Mucosa of gallbladder (tissue), 1 donor: ENCODE measurements at regions not wholly inside any gene's neighbourhood (a gene's known extent, or its start where the extent isn't known, plus 50 kb on each side); places are given as distances from the start of the nearest gene placed in this dataset.

ENCODE experiments used
- DNase-seq: peaks from one replicate; pipeline ENCODE4 v3.0.0-alpha.2; 2020; ENCODE audit warnings: low spot score
- donor health status: DM: no; HTN: no; CAD: no.

GRCh38 chr10:83577421-83577820 is 561.9 kb upstream of the GHITM start:
- DNase-seq: no peak

GRCh38 chr10:83580373-83581012 is 558.8 kb upstream of the GHITM start:
- DNase-seq: no peak

- no peak for DNase-seq
Observed at GRCh38 chr10:83582407-83583095, 556.8 kb upstream of the GHITM start.

- DNase-seq: no peak
Observed at GRCh38 chr10:83585686-83586085, 553.6 kb upstream of the GHITM start.

GRCh38 chr10:83592337-83592935 is 546.9 kb upstream of the GHITM start:
- no peak for DNase-seq

- DNase-seq: no peak
Observed at GRCh38 chr10:83603708-83604107, 535.6 kb upstream of the GHITM start.

- DNase-seq: no peak
Observed at GRCh38 chr10:83605783-83606630, 533.3 kb upstream of the GHITM start.

GRCh38 chr10:83607959-83608745 is 531.2 kb upstream of the GHITM start:
- DNase-seq: no peak

GRCh38 chr10:83612050-83612449 is 527.3 kb upstream of the GHITM start:
- no peak for DNase-seq

- no peak for DNase-seq
Observed at GRCh38 chr10:83612746-83613145, 526.6 kb upstream of the GHITM start.

- DNase-seq: no peak
Observed at GRCh38 chr10:83617172-83617571, 522.1 kb upstream of the GHITM start.

GRCh38 chr10:83617692-83618545 is 521.4 kb upstream of the GHITM start:
- DNase-seq: no peak

GRCh38 chr10:83625831-83626360 is 513.4 kb upstream of the GHITM start:
- DNase-seq: no peak

GRCh38 chr10:83632701-83633100 is 506.6 kb upstream of the GHITM start:
- no peak for DNase-seq

GRCh38 chr10:83633547-83633946 is 505.8 kb upstream of the GHITM start:
- no peak for DNase-seq

- no peak for DNase-seq
Observed at GRCh38 chr10:83636826-83637225, 502.5 kb upstream of the GHITM start.

GRCh38 chr10:83647526-83647925 is 491.8 kb upstream of the GHITM start:
- no peak for DNase-seq

GRCh38 chr10:83648201-83648600 is 491.1 kb upstream of the GHITM start:
- no peak for DNase-seq

- DNase-seq: no peak
Observed at GRCh38 chr10:83649471-83649870, 489.8 kb upstream of the GHITM start.

- no peak for DNase-seq
Observed at GRCh38 chr10:83654689-83655088, 484.6 kb upstream of the GHITM start.
